BE2C (cell line): ENCODE measurements at regions not wholly inside any gene's neighbourhood (a gene's known extent, or its start where the extent isn't known, plus 50 kb on each side); places are given as distances from the start of the nearest gene placed in this dataset.

Source experiments
- DNase-seq: peaks from one replicate; pipeline ENCODE4 v3.0.0-alpha.2; 2020
- H3K27me3 ChIP-seq: fragments of 250-450 bp; sonication (Bioruptor Pico); 2 replicates; pipeline ENCODE4 v1.5.1; 2020; ENCODE audit warnings: mild to moderate bottlenecking
- H3K36me3 ChIP-seq: fragments of 250-450 bp; sonication (Bioruptor Pico); 2 replicates; pipeline ENCODE4 v1.5.1; 2020; ENCODE audit warnings: mild to moderate bottlenecking
- H3K4me1 ChIP-seq: fragments of 250-450 bp; sonication (Bioruptor Pico); 2 replicates; pipeline ENCODE4 v1.5.1; 2020
- H3K4me3 ChIP-seq: 2 replicates; pipeline ENCODE4 v1.5.1; 2011; ENCODE audit warnings: low read depth, low read length
- H3K9me3 ChIP-seq: fragments of 250-450 bp; sonication (Bioruptor Pico); 2 replicates; pipeline ENCODE4 v1.5.1; 2020
- TF ChIP-seq, protein P1 (sequence below): IDR thresholded peaks from 2 replicates; pipeline ENCODE4 v1.5.1; 2012; ENCODE audit warnings: mild to moderate bottlenecking, low read depth, low read length

DNA sequence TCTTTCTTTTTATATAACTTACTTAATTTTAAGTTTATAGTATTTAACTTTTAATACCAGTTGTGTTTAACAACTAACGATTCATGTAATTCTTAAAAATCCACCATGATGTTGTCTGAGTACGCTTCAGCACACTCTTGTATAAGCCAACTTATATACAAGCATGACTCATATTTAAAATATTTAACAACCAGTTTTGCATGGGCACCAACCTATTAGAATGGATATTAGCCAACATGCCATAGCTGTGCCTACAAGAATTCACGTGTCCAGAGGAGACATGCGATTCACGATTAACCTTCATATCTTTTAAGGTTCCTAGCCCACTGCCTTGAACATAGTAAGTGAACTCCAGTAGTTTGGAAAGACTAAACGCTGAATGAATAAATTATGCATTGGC is 1023.2 kb downstream of the TBL1XR1 start:
- no peaks in the 10 kb centered on the region for H3K27me3 ChIP-seq
- TF ChIP-seq, protein P1, sequence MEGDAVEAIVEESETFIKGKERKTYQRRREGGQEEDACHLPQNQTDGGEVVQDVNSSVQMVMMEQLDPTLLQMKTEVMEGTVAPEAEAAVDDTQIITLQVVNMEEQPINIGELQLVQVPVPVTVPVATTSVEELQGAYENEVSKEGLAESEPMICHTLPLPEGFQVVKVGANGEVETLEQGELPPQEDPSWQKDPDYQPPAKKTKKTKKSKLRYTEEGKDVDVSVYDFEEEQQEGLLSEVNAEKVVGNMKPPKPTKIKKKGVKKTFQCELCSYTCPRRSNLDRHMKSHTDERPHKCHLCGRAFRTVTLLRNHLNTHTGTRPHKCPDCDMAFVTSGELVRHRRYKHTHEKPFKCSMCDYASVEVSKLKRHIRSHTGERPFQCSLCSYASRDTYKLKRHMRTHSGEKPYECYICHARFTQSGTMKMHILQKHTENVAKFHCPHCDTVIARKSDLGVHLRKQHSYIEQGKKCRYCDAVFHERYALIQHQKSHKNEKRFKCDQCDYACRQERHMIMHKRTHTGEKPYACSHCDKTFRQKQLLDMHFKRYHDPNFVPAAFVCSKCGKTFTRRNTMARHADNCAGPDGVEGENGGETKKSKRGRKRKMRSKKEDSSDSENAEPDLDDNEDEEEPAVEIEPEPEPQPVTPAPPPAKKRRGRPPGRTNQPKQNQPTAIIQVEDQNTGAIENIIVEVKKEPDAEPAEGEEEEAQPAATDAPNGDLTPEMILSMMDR: no peak
- no peaks in the 10 kb centered on the region for H3K9me3 ChIP-seq
- no peaks in the 10 kb centered on the region for H3K36me3 ChIP-seq
- H3K4me1 ChIP-seq: no peaks in the 10 kb centered on the region
- H3K4me3 ChIP-seq: no peak overlapping the region
- DNase-seq: no peak

- no peaks in the 10 kb centered on the region for H3K27me3 ChIP-seq
- no peaks in the 10 kb centered on the region for H3K4me1 ChIP-seq
- no peak overlapping the region for H3K4me3 ChIP-seq
- no peaks in the 10 kb centered on the region for H3K9me3 ChIP-seq
- no peak for DNase-seq
- H3K36me3 ChIP-seq: no peaks in the 10 kb centered on the region
- TF ChIP-seq, protein P1: no peak
Observed at GRCh38 chr3:176172492-176172891, 1024.8 kb downstream of the TBL1XR1 start.

- Histone ChIP-seq H3K27me3 (no peaks in the 10 kb centered on the region), H3K4me3 (no peak overlapping the region), H3K36me3 (no peaks in the 10 kb centered on the region), H3K4me1 (no peaks in the 10 kb centered on the region), H3K9me3 (no peaks in the 10 kb centered on the region)
- no peak for DNase-seq
- TF ChIP-seq, protein P1: no peak
Observed at GRCh38 chr3:176167272-176167671, 1030.0 kb downstream of the TBL1XR1 start.

DNA sequence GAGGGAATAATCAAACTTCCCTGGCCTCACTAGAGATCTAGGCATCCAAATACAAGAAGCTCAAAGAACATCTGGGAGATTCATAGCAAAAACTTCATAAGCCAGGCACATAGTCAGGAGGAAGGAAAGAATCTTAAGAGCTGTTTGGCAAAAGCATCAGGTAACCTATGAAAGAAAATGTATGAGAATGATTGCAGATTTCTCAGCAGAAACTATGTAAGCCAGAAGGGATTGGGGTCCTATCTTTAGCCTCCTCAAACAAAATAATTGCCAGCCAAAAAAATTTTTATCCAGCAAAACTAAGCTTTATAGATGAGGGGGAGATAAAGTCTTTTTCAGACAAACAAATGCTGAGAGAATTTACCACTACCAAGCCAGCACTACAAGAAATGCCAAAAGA is 1036.3 kb downstream of the TBL1XR1 start:
- no peak overlapping the region for H3K4me3 ChIP-seq
- no peaks in the 10 kb centered on the region for H3K9me3 ChIP-seq
- H3K27me3 ChIP-seq: no peaks in the 10 kb centered on the region
- DNase-seq: no peak
- TF ChIP-seq, protein P1: no peak
- H3K36me3 ChIP-seq: no peaks in the 10 kb centered on the region
- no peaks in the 10 kb centered on the region for H3K4me1 ChIP-seq

DNA sequence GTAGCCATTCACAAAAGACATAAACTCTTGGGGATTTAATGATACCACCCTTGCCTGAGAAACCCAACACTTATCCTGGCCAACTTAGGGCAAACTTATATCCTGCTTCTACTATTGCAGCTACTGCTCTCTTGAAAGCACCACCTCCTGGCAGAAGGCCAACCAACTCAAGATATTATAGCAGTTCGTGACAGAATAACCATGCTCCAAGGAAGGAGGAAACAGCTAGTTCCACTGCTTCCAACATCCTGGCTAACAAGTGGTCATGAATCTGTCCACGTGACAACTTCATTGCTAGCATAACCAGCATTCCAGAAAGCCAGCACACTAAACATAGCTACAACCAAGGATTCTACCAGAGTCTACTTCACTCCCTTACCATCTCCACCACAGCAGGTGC is 1037.5 kb downstream of the TBL1XR1 start:
- DNase-seq: no peak
- Histone ChIP-seq H3K9me3 (no peaks in the 10 kb centered on the region), H3K4me1 (no peaks in the 10 kb centered on the region), H3K4me3 (no peak overlapping the region), H3K36me3 (no peaks in the 10 kb centered on the region), H3K27me3 (no peaks in the 10 kb centered on the region)
- TF ChIP-seq, protein P1: no peak

DNA sequence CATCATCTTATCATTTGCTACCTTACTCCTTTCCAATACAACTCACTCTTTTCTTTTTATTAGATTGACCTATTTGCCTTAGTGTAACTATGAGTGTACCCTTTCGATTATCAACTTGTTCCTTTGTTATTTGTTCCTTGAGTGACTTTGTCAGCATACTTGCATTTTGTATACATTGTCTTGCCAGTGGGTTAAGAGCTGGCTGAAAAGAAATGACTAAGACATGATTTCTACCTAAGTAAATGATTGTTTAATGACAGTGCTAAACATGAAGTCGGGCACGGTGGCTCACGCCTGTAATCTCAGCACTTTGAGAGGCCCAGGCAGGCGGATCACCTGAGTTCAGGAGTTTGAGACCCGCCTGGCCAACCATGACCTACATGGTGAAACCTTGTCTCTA is 1042.3 kb downstream of the TBL1XR1 start:
- TF ChIP-seq, protein P1: no peak
- Histone ChIP-seq H3K36me3 (no peaks in the 10 kb centered on the region), H3K4me1 (no peaks in the 10 kb centered on the region), H3K9me3 (no peaks in the 10 kb centered on the region), H3K4me3 (no peak overlapping the region), H3K27me3 (no peaks in the 10 kb centered on the region)
- DNase-seq: no peak
